ENCODE measurements at regions not wholly inside any gene's neighbourhood (a gene's known extent, or its start where the extent isn't known, plus 50 kb on each side); places are given as distances from the start of the nearest gene placed in this dataset.

GRCh38 chr6:139676718-139677117 lies 302.3 kb upstream of the CITED2 start:
- Histone ChIP-seq H3K9me3 (no peaks in the 10 kb centered on the region; the same call in 1 of the 2 replicates), H3K4me3 (no peak overlapping the region), H3K27me3 (no peaks in the 10 kb centered on the region), H3K36me3 (no peaks in the 10 kb centered on the region)
- DNase-seq = no peak

- H3K27me3 ChIP-seq = no peaks in the 10 kb centered on the region
- H3K36me3 ChIP-seq = no peaks in the 10 kb centered on the region
- peaks cover 4% of the 10 kb centered on the region for H3K9me3 ChIP-seq
- no peak overlapping the region for H3K4me3 ChIP-seq
- DNase-seq = no peak
Measured at GRCh38 chr6:139666284-139666683, 291.8 kb upstream of the CITED2 start.

- H3K27me3 ChIP-seq = no peaks in the 10 kb centered on the region
Measured at GRCh38 chr6:139663996-139664395, 289.5 kb upstream of the CITED2 start.

GRCh38 chr6:139659711-139660110 lies 285.3 kb upstream of the CITED2 start:
- Histone ChIP-seq H3K9me3 (peaks cover 4% of the 10 kb centered on the region), H3K27me3 (no peaks in the 10 kb centered on the region), H3K36me3 (no peaks in the 10 kb centered on the region), H3K4me3 (no peak overlapping the region)
- DNase-seq = no peak

More at GRCh38 chr6:139663996-139664395, 289.5 kb upstream of the CITED2 start:
- Histone ChIP-seq H3K36me3 (no peaks in the 10 kb centered on the region), H3K4me3 (no peak overlapping the region), H3K9me3 (peaks cover 4% of the 10 kb centered on the region)
- no peak for DNase-seq

GRCh38 chr6:139659196-139659595 lies 284.7 kb upstream of the CITED2 start:
- peaks cover 4% of the 10 kb centered on the region for H3K9me3 ChIP-seq

GRCh38 chr6:139657119-139657518 lies 282.7 kb upstream of the CITED2 start:
- Histone ChIP-seq H3K4me3 (no peak overlapping the region), H3K27me3 (no peaks in the 10 kb centered on the region), H3K36me3 (no peaks in the 10 kb centered on the region), H3K9me3 (no peaks in the 10 kb centered on the region)
- DNase-seq = no peak

More at GRCh38 chr6:139659196-139659595, 284.7 kb upstream of the CITED2 start:
- no peak overlapping the region for H3K4me3 ChIP-seq
- DNase-seq = no peak
- H3K27me3 ChIP-seq = no peaks in the 10 kb centered on the region
- no peaks in the 10 kb centered on the region for H3K36me3 ChIP-seq

- no peaks in the 10 kb centered on the region for H3K27me3 ChIP-seq
- H3K4me3 ChIP-seq = no peak overlapping the region
- no peaks in the 10 kb centered on the region for H3K9me3 ChIP-seq
- H3K36me3 ChIP-seq = no peaks in the 10 kb centered on the region
- DNase-seq = no peak
Measured at GRCh38 chr6:139655783-139656705, 281.6 kb upstream of the CITED2 start.

- no peaks in the 10 kb centered on the region for H3K36me3 ChIP-seq
- H3K4me3 ChIP-seq = no peak overlapping the region
- no peaks in the 10 kb centered on the region for H3K9me3 ChIP-seq
- no peaks in the 10 kb centered on the region for H3K27me3 ChIP-seq
- DNase-seq = no peak
Measured at GRCh38 chr6:139654888-139655782, 280.7 kb upstream of the CITED2 start.

GRCh38 chr6:139654309-139654708 lies 279.9 kb upstream of the CITED2 start:
- H3K4me3 ChIP-seq = no peak overlapping the region
- no peaks in the 10 kb centered on the region for H3K27me3 ChIP-seq
- no peaks in the 10 kb centered on the region for H3K9me3 ChIP-seq
- no peaks in the 10 kb centered on the region for H3K36me3 ChIP-seq
- DNase-seq = no peak

- Histone ChIP-seq H3K27me3 (no peaks in the 10 kb centered on the region), H3K36me3 (no peaks in the 10 kb centered on the region), H3K9me3 (no peaks in the 10 kb centered on the region), H3K4me3 (no peak overlapping the region)
- DNase-seq = no peak
Measured at GRCh38 chr6:139653111-139653510, 278.7 kb upstream of the CITED2 start.

GRCh38 chr6:139650941-139651340 lies 276.5 kb upstream of the CITED2 start:
- H3K9me3 ChIP-seq = no peaks in the 10 kb centered on the region
- H3K36me3 ChIP-seq = no peaks in the 10 kb centered on the region
- H3K4me3 ChIP-seq = no peak overlapping the region
- no peak for DNase-seq
- no peaks in the 10 kb centered on the region for H3K27me3 ChIP-seq

- Histone ChIP-seq H3K27me3 (no peaks in the 10 kb centered on the region), H3K4me3 (no peak overlapping the region), H3K9me3 (no peaks in the 10 kb centered on the region), H3K36me3 (no peaks in the 10 kb centered on the region)
- no peak for DNase-seq
Measured at GRCh38 chr6:139649732-139650131, 275.3 kb upstream of the CITED2 start.

- no peaks in the 10 kb centered on the region for H3K36me3 ChIP-seq
- no peaks in the 10 kb centered on the region for H3K27me3 ChIP-seq
- no peak for DNase-seq
- no peaks in the 10 kb centered on the region for H3K9me3 ChIP-seq
- H3K4me3 ChIP-seq = no peak overlapping the region
Measured at GRCh38 chr6:139649128-139649527, 274.7 kb upstream of the CITED2 start.

- Histone ChIP-seq H3K36me3 (no peaks in the 10 kb centered on the region), H3K4me3 (no peak overlapping the region), H3K9me3 (no peaks in the 10 kb centered on the region), H3K27me3 (no peaks in the 10 kb centered on the region)
- no peak for DNase-seq
Measured at GRCh38 chr6:139648430-139649000, 274.1 kb upstream of the CITED2 start.

GRCh38 chr6:139647841-139648240 lies 273.4 kb upstream of the CITED2 start:
- Histone ChIP-seq H3K9me3 (no peaks in the 10 kb centered on the region), H3K27me3 (no peaks in the 10 kb centered on the region), H3K36me3 (no peaks in the 10 kb centered on the region), H3K4me3 (no peak overlapping the region)
- DNase-seq = no peak

GRCh38 chr6:139647016-139647415 lies 272.6 kb upstream of the CITED2 start:
- no peak for DNase-seq
- no peaks in the 10 kb centered on the region for H3K27me3 ChIP-seq
- H3K9me3 ChIP-seq = no peaks in the 10 kb centered on the region
- no peak overlapping the region for H3K4me3 ChIP-seq
- H3K36me3 ChIP-seq = no peaks in the 10 kb centered on the region

- no peaks in the 10 kb centered on the region for H3K9me3 ChIP-seq
- H3K27me3 ChIP-seq = no peaks in the 10 kb centered on the region
- no peak for DNase-seq
- H3K36me3 ChIP-seq = no peaks in the 10 kb centered on the region
- H3K4me3 ChIP-seq = no peak overlapping the region
Measured at GRCh38 chr6:139644821-139645220, 270.4 kb upstream of the CITED2 start.
